ENCODE measurements at regions not wholly inside any gene's neighbourhood (a gene's known extent, or its start where the extent isn't known, plus 50 kb on each side); places are given as distances from the start of the nearest gene placed in this dataset.

GRCh38 chr14:82445810-82446570 is 912.3 kb upstream of the SEL1L start:
- TF ChIP-seq CTCF (IDR thresholded peaks at IDR 0.05) (no peak), POLR2A (IDR thresholded peaks at IDR 0.05) (no peak)

Data from vagina (tissue), 2 donors.